ENCODE measurements at regions not wholly inside any gene's neighbourhood (a gene's known extent, or its start where the extent isn't known, plus 50 kb on each side); places are given as distances from the start of the nearest gene placed in this dataset.

DNA sequence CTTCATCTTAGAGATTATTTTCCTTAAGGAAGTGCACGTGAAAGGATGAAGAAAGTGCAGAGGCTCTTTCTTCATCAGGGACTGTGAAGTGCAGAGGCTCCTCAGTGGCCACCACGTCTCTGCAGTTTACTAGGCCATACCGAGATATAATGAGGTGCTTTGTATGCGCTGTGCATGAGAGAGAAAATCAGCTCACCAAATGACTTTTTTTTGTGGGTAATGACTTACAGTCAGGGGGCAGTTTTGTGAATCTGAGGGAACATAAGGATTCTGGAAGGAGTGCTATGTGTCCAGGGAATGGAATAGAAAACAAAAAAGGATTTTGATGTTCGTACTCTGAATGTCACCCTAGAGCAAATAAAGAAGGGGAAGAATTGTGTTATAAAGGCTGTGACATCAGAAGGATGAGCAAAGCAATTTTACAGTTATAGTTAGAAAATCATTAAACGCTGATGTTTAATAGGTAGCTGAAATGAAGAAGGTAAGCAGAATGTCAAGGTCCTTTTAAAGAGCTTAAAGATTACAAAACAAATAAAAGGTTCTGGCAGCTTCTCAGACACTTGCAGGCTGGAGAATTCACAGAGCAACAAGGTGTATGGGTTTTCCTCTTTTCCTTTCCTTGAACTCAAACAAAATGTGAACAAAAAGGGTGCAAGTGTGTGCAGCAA lies 247.5 kb upstream of the NOVA1 start:
- intact Hi-C loops (cut with DNase I): no loop called here
- Histone ChIP-seq H3K27ac (no peak overlapping the region), H3K9me3 (no peaks in the 10 kb centered on the region), H3K4me1 (peaks cover 9 to 16% of the 10 kb centered on the region in 2 donors), H3K4me3 (replicated peaks in 1 of 3) (no peak overlapping the region), H3K27me3 (no peaks in the 10 kb centered on the region), H3K36me3 (no peaks in the 10 kb centered on the region)
- no peak for DNase-seq
- WGBS, 2 donors: 73 to 80% methylated on average over 6 of the region's 6 CpGs
- TF ChIP-seq, protein P1, sequence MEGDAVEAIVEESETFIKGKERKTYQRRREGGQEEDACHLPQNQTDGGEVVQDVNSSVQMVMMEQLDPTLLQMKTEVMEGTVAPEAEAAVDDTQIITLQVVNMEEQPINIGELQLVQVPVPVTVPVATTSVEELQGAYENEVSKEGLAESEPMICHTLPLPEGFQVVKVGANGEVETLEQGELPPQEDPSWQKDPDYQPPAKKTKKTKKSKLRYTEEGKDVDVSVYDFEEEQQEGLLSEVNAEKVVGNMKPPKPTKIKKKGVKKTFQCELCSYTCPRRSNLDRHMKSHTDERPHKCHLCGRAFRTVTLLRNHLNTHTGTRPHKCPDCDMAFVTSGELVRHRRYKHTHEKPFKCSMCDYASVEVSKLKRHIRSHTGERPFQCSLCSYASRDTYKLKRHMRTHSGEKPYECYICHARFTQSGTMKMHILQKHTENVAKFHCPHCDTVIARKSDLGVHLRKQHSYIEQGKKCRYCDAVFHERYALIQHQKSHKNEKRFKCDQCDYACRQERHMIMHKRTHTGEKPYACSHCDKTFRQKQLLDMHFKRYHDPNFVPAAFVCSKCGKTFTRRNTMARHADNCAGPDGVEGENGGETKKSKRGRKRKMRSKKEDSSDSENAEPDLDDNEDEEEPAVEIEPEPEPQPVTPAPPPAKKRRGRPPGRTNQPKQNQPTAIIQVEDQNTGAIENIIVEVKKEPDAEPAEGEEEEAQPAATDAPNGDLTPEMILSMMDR (IDR thresholded peaks at IDR 0.05): no peak
- TF ChIP-seq POLR2A (IDR thresholded peaks at IDR 0.05): no peak

DNA sequence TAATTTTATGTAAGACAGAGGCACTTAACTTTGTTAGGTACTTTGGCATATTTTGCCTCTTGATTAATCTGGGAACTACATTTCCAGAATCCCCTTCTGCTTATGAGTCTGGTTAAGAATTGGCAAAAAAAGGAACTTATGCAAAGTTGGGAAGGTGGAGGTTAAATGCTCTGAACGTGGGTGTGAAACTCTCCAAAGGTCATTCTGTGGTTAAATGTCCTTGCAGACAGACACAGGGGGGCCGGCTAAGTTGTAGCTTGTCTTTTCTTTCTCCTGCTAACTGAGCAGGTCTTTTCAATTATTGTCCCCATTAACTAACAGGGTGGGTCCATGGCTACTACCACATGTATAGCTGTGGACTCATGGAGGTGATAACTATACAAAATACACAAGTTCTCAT lies 248.6 kb upstream of the NOVA1 start:
- no peak overlapping the region for H3K4me3 ChIP-seq (replicated peaks in 1 of 3)
- no peaks in the 10 kb centered on the region for H3K27me3 ChIP-seq
- intact Hi-C loops (cut with DNase I): no loop called here
- H3K9me3 ChIP-seq: no peaks in the 10 kb centered on the region
- H3K4me1 ChIP-seq: peaks cover 5 to 10% of the 10 kb centered on the region in 2 donors
- H3K36me3 ChIP-seq: no peaks in the 10 kb centered on the region
- TF ChIP-seq, protein P1 (IDR thresholded peaks at IDR 0.05): no peak
- no peak for TF ChIP-seq POLR2A (IDR thresholded peaks at IDR 0.05)
- 25 to 34% methylated on average over 2 of the region's 2 CpGs for WGBS, 2 donors
- no peak overlapping the region for H3K27ac ChIP-seq
- DNase-seq: no peak

DNA sequence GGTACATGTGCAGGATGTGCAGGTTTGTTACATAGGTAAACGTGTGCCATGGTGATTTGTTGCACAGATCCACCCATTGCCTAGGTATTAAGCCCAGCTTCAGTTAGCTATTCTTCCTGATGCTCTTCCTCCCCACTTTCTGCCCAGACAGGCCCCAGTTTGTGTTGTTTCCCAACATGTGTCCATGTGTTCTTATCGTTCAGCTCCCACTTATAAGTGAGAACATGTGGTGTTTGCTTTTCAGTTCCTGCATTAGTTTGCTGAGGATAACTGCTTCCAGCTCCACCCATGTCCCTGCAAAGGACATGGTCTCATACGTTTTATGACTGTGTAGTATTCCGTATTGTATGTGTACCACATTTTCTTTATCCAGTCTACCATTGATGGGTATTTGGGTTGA lies 251.7 kb upstream of the NOVA1 start:
- no peaks in the 10 kb centered on the region for H3K36me3 ChIP-seq
- intact Hi-C loops (cut with DNase I): no loop called here
- no peak overlapping the region for H3K4me3 ChIP-seq (replicated peaks in 1 of 3)
- no peaks in the 10 kb centered on the region for H3K27me3 ChIP-seq
- 79 to 88% methylated on average over 4 of the region's 4 CpGs for WGBS, 2 donors
- DNase-seq: no peak
- TF ChIP-seq, protein P1 (IDR thresholded peaks at IDR 0.05): no peak
- TF ChIP-seq POLR2A (IDR thresholded peaks at IDR 0.05): no peak
- no peaks in the 10 kb centered on the region for H3K9me3 ChIP-seq
- H3K27ac ChIP-seq: no peak overlapping the region
- no peaks in the 10 kb centered on the region for H3K4me1 ChIP-seq

GRCh38 chr14:26851793-26852192 lies 254.0 kb upstream of the NOVA1 start:
- no peak overlapping the region for H3K4me3 ChIP-seq (replicated peaks in 1 of 3)
- TF ChIP-seq, protein P1 (IDR thresholded peaks at IDR 0.05): no peak
- no peak for DNase-seq
- no peaks in the 10 kb centered on the region for H3K4me1 ChIP-seq
- H3K36me3 ChIP-seq: no peaks in the 10 kb centered on the region
- 80 to 86% methylated on average over 6 of the region's 6 CpGs for WGBS, 2 donors
- no peaks in the 10 kb centered on the region for H3K9me3 ChIP-seq
- intact Hi-C loops (cut with DNase I): no loop called here
- no peak overlapping the region for H3K27ac ChIP-seq
- H3K27me3 ChIP-seq: no peaks in the 10 kb centered on the region

- DNase-seq: no peak
- TF ChIP-seq POLR2A (IDR thresholded peaks at IDR 0.05): no peak
- TF ChIP-seq, protein P1 (IDR thresholded peaks at IDR 0.05): no peak
- Histone ChIP-seq H3K9me3 (no peaks in the 10 kb centered on the region), H3K4me1 (no peaks in the 10 kb centered on the region), H3K36me3 (no peaks in the 10 kb centered on the region), H3K27me3 (no peaks in the 10 kb centered on the region), H3K4me3 (replicated peaks in 1 of 3) (no peak overlapping the region), H3K27ac (peak overlapping the region in 1 of 3 donors; percentile 22)
- 75 to 78% methylated on average over 7 of the region's 7 CpGs for WGBS, 2 donors
- intact Hi-C loops (cut with DNase I): no loop called here
These were observed 257.4 kb upstream of the NOVA1 start for GRCh38 chr14:26855077-26855753.

Data from thyroid gland (tissue), 4 donors.